HFFc6 (cell line): ENCODE measurements at regions not wholly inside any gene's neighbourhood (a gene's known extent, or its start where the extent isn't known, plus 50 kb on each side); places are given as distances from the start of the nearest gene placed in this dataset.
A peak's percentile ranks its signal among the peaks of the same experiment; 100 is the strongest.

Experiments used
- DNase-seq: peaks from one replicate; pipeline ENCODE4 v3.0.0-alpha.2; 2018
- H3K27ac Mint-ChIP-seq: 2 replicates; pipeline ENCODE4 v1.8.0; 2020; ENCODE audit warnings: mild to moderate bottlenecking, mixed read lengths
- H3K27me3 Mint-ChIP-seq: 2 replicates; pipeline ENCODE4 v1.8.0; 2021; ENCODE audit warnings: mild to moderate bottlenecking, moderate library complexity, mixed read lengths; ENCODE audit not compliant: insufficient read depth
- H3K36me3 Mint-ChIP-seq: 2 replicates; pipeline ENCODE4 v1.8.0; 2021; ENCODE audit warnings: low read depth, mixed read lengths
- H3K4me1 Mint-ChIP-seq: 2 replicates; pipeline ENCODE4 v1.8.0; 2020; ENCODE audit warnings: low read depth, mixed read lengths
- H3K4me3 Mint-ChIP-seq: 2 replicates; pipeline ENCODE4 v1.8.0; 2020; ENCODE audit warnings: mild to moderate bottlenecking, moderate library complexity, mixed read lengths
- H3K9me3 Mint-ChIP-seq: 2 replicates; pipeline ENCODE4 v1.8.0; 2020; ENCODE audit warnings: mild to moderate bottlenecking, mixed read lengths
- CTCF ChIP-seq: fragments of 200-600 bp; sonication (generic); IDR thresholded peaks from 2 replicates; pipeline ENCODE4 v1.5.0; 2021; ENCODE audit warnings: antibody characterized with exemption, mild to moderate bottlenecking

- DNase-seq, result no peak
- TF ChIP-seq CTCF, result no peak
- H3K36me3 Mint-ChIP-seq, result no peaks in the 10 kb centered on the region
- H3K27me3 Mint-ChIP-seq, result peaks cover 3% of the 10 kb centered on the region
- H3K4me1 Mint-ChIP-seq, result no peaks in the 10 kb centered on the region
- H3K4me3 Mint-ChIP-seq, result no peak overlapping the region
- no peak overlapping the region for H3K27ac Mint-ChIP-seq
- no peaks in the 10 kb centered on the region; the same call in 1 of the 2 replicates for H3K9me3 Mint-ChIP-seq
These were observed 132.6 kb upstream of the NABP1 start for GRCh38 chr2:191545361-191545760.

- Mint-ChIP-seq H3K27me3 (peaks cover 3% of the 10 kb centered on the region; the same call in 1 of the 2 replicates), H3K27ac (no peak overlapping the region), H3K4me3 (peak overlapping the region; percentile 84), H3K4me1 (peaks cover 36% of the 10 kb centered on the region), H3K9me3 (no peaks in the 10 kb centered on the region), H3K36me3 (no peaks in the 10 kb centered on the region)
- DNase-seq, result no peak
- no peak for TF ChIP-seq CTCF
These were observed 125.9 kb upstream of the NABP1 start for GRCh38 chr2:191552066-191552465.

GRCh38 chr2:191554240-191554639 is 123.7 kb upstream of the NABP1 start:
- no peaks in the 10 kb centered on the region for H3K9me3 Mint-ChIP-seq

GRCh38 chr2:191555092-191555742 is 122.7 kb upstream of the NABP1 start:
- Mint-ChIP-seq H3K4me3 (peak overlapping the region; percentile 54), H3K36me3 (no peaks in the 10 kb centered on the region), H3K27me3 (no peaks in the 10 kb centered on the region), H3K27ac (no peak overlapping the region), H3K4me1 (peaks cover 45% of the 10 kb centered on the region), H3K9me3 (no peaks in the 10 kb centered on the region)
- peak; percentile 88 for TF ChIP-seq CTCF
- DNase-seq, result peak; percentile 72

More at GRCh38 chr2:191554240-191554639, 123.7 kb upstream of the NABP1 start:
- H3K4me1 Mint-ChIP-seq, result peaks cover 36% of the 10 kb centered on the region
- no peaks in the 10 kb centered on the region; the same call in 1 of the 2 replicates for H3K27me3 Mint-ChIP-seq
- no peak overlapping the region for H3K4me3 Mint-ChIP-seq
- no peak for DNase-seq
- no peak overlapping the region for H3K27ac Mint-ChIP-seq
- no peaks in the 10 kb centered on the region for H3K36me3 Mint-ChIP-seq
- no peak for TF ChIP-seq CTCF

- no peaks in the 10 kb centered on the region for H3K9me3 Mint-ChIP-seq
- no peak overlapping the region for H3K4me3 Mint-ChIP-seq
- no peaks in the 10 kb centered on the region for H3K27me3 Mint-ChIP-seq
- no peak for TF ChIP-seq CTCF
- DNase-seq, result no peak
- H3K27ac Mint-ChIP-seq, result no peak overlapping the region
- no peaks in the 10 kb centered on the region for H3K36me3 Mint-ChIP-seq
- peaks cover 47% of the 10 kb centered on the region for H3K4me1 Mint-ChIP-seq
These were observed 121.5 kb upstream of the NABP1 start for GRCh38 chr2:191556463-191556862.
